ENCODE measurements at regions not wholly inside any gene's neighbourhood (a gene's known extent, or its start where the extent isn't known, plus 50 kb on each side); places are given as distances from the start of the nearest gene placed in this dataset.
A peak's percentile ranks its signal among the peaks of the same experiment; 100 is the strongest.

GRCh38 chr4:14752341-14753046 is 249.8 kb upstream of the CPEB2 start:
- DNase-seq: no peak

- no peak for DNase-seq
Measured at GRCh38 chr4:14767142-14767541, 235.1 kb upstream of the CPEB2 start.

GRCh38 chr4:14768449-14768848 is 233.8 kb upstream of the CPEB2 start:
- no peak for DNase-seq

GRCh38 chr4:14769993-14770392 is 232.3 kb upstream of the CPEB2 start:
- DNase-seq: no peak

- no peak for DNase-seq
Measured at GRCh38 chr4:14771094-14771493, 231.2 kb upstream of the CPEB2 start.

- no peak for DNase-seq
Measured at GRCh38 chr4:14771504-14772175, 230.6 kb upstream of the CPEB2 start.

GRCh38 chr4:14772388-14772787 is 229.9 kb upstream of the CPEB2 start:
- no peak for DNase-seq

GRCh38 chr4:14783011-14783877 is 219.0 kb upstream of the CPEB2 start:
- DNase-seq: peak; percentile 31

GRCh38 chr4:14787221-14787620 is 215.1 kb upstream of the CPEB2 start:
- no peak for DNase-seq

- no peak for DNase-seq
Measured at GRCh38 chr4:14787894-14788293, 214.4 kb upstream of the CPEB2 start.

- no peak for DNase-seq
Measured at GRCh38 chr4:14790494-14790893, 211.8 kb upstream of the CPEB2 start.

GRCh38 chr4:14792702-14793227 is 209.5 kb upstream of the CPEB2 start:
- DNase-seq: no peak

- DNase-seq: no peak
Measured at GRCh38 chr4:14800977-14801376, 201.3 kb upstream of the CPEB2 start.

GRCh38 chr4:14802596-14802995 is 199.7 kb upstream of the CPEB2 start:
- DNase-seq: no peak

- no peak for DNase-seq
Measured at GRCh38 chr4:14807856-14808255, 194.4 kb upstream of the CPEB2 start.

GRCh38 chr4:14809203-14809602 is 193.1 kb upstream of the CPEB2 start:
- no peak for DNase-seq

- no peak for DNase-seq
Measured at GRCh38 chr4:14810121-14810520, 192.2 kb upstream of the CPEB2 start.

- DNase-seq: no peak
Measured at GRCh38 chr4:14810568-14810967, 191.7 kb upstream of the CPEB2 start.

- DNase-seq: no peak
Measured at GRCh38 chr4:14812101-14812500, 190.2 kb upstream of the CPEB2 start.

- DNase-seq: no peak
Measured at GRCh38 chr4:14816623-14817261, 185.5 kb upstream of the CPEB2 start.

GRCh38 chr4:14824189-14824588 is 178.1 kb upstream of the CPEB2 start:
- DNase-seq: no peak

- no peak for DNase-seq
Measured at GRCh38 chr4:14827111-14827510, 175.2 kb upstream of the CPEB2 start.

- no peak for DNase-seq
Measured at GRCh38 chr4:14829795-14830194, 172.5 kb upstream of the CPEB2 start.
